Lung microvascular endothelial cell (primary cell): ENCODE measurements at regions not wholly inside any gene's neighbourhood (a gene's known extent, or its start where the extent isn't known, plus 50 kb on each side); places are given as distances from the start of the nearest gene placed in this dataset.

Experiments used
- DNase-seq, 2 donors: peaks; one replicate each; pipeline versions ENCODE4 v3.0.0 to v3.0.0-alpha.2; 2010; ENCODE audit warnings: low read depth in 2 of 2

DNA sequence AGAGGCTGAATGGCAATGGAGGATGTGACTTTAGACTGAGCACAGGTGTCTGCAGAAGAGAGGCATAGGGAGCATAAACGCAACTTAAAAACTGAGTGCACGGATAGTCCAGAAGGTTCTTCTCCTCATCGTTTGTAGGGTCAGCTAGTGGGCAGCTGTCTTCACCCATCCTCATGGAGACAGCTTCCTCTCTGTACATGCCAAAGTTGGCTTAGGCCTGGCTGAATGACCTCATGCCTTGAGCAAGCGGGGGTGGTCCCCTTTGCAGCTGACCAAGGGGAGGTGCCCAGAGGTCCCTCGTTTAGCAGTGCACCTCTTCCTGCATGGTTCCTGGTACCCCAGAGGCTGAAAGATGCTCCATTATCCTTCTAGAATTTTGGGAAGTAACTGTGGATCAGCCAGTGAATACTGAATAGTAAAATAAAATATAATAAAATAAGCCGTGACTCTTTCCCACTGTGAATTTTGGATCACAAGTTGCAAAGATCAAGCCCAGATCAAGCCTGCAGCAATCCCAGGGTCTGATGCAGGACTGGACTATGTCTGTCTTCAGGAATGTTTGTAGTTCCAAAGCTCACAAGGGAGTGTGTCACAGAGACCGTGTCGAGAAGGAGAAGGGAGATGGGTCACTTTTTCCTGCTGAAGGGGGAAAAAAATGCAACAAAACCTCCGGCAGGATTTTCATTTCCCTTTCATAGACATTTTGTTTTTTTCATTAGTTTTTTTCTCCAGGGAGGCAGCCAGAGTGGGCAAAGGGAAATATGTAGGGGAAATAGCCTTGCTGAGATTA lies 295.3 kb upstream of the MKI67 start:
- DNase-seq: no peak

DNA sequence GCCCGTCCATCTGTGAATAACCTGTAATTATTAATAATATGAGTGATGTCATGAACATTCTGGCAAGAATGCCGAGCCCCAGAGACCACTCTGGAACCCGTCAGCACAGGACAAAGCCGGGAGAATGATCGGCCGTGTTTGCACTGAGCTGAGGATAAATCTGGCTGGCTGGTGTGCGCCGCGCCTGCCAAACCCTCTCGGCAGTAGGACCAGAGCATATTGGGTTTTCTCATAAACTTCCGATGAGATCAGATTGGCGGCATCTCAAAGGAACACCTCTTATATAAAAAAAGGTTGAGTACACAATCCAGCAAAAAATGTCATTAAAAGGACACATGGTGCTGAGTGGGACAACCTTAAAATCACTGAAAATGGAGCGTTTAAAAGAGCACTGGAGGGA lies 296.0 kb upstream of the MKI67 start:
- DNase-seq: no peak

DNA sequence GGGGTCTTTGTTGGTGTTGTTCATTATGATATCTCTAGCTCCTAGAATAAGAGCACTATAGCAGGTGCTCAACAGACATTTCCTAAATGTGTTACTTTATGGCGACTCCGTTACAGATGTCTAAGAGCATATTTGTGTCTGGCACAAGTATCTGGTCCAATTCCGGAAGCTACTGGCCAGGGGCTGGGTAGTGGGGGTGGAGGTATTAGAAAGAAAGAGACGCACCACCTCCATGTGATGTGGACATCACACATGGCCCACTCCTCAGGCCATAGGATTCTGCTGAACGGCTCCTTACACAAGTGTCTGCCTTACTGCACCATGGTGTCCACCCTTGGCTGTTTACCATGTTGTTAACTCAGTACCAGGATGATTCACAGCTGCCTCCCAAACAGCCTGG lies 296.8 kb upstream of the MKI67 start:
- DNase-seq: no peak

DNA sequence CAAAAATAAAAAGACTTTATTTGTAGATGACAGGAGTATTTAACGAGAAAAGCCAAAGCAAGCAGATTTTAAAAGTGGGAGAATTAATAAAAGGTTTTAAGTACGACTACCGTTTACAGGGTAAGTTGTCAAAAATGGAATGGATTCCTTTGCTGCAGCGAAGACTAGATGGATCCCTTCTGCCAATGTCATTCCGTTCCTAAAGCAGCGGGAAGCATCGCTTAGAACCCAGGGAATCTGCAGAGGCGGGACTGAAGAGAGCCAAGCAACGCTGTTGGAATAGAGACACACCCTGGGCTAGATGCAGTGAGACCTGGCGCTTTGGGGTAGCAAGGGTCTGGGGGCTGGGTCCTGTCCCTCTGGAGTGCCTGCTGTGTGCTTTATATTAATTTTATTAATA lies 303.1 kb upstream of the MKI67 start:
- no peak for DNase-seq

DNA sequence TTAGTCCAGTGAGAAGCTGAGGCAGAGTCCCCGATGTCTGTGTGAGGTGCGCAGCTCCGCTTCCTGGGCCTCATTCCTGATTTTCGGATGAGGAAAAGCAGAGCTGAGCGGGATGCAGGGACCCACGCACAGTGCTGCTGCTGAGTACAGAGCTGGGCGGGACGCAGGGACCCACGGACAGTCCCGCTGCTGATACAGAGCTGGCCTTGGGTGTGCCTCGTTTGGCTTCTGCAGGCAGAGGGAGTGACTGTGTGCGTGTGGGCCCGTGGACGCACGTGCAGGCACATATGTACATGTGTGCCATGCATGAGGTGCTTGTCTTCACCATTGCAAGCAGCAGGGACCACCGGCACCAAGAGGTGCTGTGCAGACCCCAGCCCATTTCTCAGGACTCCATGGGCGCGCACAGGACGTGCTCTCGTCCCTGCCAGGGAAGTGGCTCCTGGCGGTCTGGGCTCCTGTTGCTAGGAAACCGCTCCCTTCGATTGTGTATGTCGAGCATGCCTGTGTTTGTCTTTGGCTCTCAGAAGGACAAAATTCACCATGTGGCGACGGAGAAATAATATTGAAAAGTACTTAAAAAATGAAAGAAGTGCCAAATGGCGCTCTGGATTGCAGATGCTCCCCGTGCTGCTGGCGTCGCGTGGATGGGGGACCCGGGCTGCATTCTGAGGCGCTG lies 303.8 kb upstream of the MKI67 start:
- no peak for DNase-seq

- DNase-seq: no peak
These were observed 304.9 kb upstream of the MKI67 start for GRCh38 chr10:128431083-128431482.

- DNase-seq: no peak
These were observed 305.3 kb upstream of the MKI67 start for GRCh38 chr10:128431506-128431905.

DNA sequence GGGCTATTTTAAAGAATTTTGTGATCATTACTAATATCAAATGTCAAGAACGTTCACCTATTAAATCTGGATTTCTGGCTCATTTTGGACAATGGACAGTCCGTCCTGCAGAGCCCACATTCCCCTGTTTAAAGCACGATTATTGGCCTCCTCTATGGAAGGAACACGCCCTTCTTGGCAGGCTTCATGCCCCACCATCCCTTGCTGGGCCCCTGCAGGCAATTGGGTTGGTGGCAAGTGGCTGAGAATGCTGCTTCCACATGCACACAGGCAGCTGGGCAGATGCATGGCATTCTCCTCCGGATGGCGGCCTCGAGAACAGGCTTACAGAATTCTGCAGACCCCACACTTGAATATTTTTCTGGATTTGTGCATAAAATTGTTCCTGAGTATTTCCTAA lies 305.8 kb upstream of the MKI67 start:
- DNase-seq: no peak

GRCh38 chr10:128432423-128432822 lies 306.2 kb upstream of the MKI67 start:
- no peak for DNase-seq

- no peak for DNase-seq
These were observed 309.6 kb upstream of the MKI67 start for GRCh38 chr10:128435811-128436210.

GRCh38 chr10:128437786-128438345 lies 311.6 kb upstream of the MKI67 start:
- no peak for DNase-seq

- no peak for DNase-seq
These were observed 312.3 kb upstream of the MKI67 start for GRCh38 chr10:128438417-128439063.

GRCh38 chr10:128440513-128441160 lies 314.4 kb upstream of the MKI67 start:
- DNase-seq: no peak

DNA sequence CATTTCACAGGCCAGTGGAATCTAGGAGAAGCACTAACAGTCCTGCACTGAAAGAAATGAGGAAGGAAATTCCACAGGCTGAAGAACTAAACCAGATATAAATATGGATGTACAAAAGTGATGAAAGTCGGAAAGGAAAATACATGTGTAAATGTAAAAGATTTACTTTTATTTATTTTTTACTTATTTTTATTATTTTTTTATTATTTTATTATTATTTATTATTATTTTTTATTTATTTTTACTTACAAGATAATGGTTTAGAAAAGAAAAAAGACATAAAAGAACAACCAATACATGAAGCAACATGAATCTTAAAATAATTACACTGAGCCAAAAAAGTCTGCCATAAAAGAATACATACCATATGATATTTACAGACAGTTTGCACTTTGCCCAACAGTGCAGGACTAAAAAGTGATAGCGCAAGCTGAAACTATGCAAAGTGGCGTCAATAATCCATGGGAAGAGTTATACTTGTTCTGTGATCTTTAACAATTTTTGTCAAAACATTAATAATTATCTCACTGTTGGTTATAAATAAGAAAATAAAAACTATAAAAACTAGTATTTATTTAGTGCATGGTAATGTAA lies 317.8 kb upstream of the MKI67 start:
- no peak for DNase-seq

DNA sequence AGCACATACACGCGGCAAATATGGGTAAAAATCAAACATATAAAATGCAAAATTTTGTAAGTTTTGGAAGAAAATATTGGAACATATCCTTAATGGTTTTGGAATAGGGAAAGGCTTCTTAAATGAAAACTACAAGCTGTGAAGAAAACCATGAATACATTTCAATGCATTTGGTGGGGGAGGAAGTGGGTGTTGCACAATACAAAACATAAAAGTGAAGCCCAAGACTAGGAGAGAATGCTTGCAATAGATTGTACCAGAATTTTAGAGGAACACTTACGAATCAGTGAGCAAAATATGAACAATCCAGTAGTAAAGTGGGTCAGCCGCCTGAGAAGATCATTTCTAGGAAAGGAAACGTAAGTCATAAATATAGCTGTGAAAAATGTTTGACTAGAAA lies 322.6 kb upstream of the MKI67 start:
- DNase-seq: no peak

DNA sequence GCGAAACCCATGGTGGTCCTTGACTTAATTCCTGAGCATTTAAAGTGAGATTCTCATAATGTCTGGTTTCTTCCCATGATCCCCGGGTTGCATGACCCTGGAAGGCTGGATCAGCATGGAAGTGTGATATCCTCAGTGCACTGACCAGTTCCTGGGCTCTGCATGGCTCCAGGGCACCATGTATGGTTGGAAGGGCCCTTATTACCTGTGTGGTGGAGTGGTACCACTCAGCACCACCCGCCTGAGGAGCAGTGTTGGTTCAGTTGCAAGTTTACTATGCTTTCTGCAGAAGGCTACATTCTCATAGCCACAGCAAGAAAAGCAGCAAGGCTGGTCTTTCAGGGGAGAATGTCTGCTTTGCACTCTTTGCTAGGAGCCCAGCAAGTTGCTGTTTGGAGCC lies 325.7 kb upstream of the MKI67 start:
- DNase-seq: no peak

DNA sequence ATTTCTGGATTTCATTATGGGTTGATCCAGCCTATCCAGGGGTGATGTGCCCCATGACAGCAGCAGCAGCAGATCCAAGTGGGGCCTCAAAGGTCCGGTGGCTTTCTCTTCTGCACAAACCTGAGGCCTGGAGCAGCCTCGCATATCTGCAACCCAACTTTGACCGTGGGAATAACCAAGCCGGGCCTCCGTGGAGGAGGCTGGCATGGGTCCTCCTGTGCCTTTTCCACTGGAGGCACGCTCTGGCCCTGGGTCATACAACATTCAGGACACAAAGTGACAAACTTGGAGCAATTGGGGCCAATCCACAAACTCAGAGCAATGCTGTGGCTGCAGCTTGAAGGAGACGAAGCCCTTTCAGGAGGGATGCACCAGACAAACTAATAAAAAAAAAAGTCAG lies 330.0 kb upstream of the MKI67 start:
- DNase-seq: no peak

GRCh38 chr10:128457136-128457535 lies 330.9 kb upstream of the MKI67 start:
- DNase-seq: no peak

DNA sequence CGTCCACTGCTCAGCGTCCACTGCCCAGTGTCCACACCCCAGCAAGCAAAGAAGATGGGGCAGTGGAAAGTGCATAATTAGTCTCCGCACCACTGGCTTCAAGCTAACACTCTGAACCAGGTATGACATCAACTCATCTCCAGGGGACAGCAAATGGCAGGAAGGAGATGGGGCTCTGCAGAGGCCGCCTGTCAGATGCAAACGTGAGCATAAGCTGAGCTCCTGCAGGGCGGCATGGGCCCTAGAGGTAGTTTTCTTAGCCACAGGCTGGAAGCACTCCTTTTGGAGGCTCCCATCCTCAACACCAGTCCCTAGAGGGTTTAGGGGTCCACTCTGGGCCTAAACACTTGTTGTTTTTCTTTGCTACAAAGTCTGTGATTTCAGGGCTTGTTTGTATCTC lies 335.8 kb upstream of the MKI67 start:
- no peak for DNase-seq

DNA sequence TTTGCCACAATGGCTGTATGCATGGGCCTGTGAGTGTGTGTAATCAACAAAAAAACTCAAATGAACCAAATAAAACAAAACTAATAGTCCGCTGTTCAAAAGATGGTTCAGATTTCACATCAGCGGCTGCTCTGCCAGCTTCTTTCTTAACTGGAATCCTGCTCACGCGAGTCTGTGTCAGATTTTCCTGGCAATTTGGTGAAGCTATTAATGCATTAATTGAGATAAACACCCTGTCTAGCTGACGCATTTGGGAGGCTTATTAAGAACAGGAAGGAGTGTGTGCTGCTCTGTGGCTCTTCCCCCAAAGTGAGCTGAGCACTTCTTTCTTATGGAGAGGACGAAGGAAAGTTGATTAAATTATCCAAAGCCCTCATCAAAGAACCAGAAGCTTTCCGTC lies 336.6 kb upstream of the MKI67 start:
- DNase-seq: no peak

DNA sequence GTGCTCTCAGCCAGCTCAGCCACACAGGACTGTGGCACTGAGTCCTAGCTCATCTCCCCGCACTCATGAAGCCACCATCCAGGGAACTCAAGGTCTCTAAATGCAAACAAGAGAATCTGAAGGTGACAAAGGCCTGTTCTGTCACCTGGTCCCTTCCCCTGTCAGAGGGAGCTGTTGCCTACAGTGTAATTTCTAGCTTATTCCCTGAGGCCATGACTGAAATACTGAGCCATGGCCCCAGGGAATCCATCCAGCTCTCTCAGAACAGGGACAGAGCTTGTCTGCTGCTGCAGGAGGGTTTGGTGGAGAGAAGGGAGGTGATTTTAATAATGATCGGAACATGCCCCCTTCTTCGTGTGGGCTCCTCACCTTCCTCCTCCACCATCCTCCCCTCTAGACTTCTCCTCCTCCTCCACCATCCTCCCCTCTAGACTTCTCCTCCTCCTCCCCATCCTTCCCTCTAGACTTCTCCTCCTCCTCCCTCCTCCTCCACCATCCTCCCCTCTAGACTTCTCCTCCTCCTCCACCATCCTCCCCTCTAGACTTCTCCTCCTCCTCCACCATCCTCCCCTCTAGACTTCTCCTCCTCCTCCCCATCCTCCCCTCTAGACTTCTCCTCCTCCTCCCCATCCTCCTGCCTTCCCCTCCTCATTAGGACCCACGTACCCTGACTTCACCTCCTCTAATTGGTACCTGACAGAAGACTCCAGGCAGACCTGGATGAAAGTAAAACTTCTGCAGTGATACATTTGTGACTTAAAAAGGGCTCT lies 338.0 kb upstream of the MKI67 start:
- peak; percentile 60 to 78 for DNase-seq
